Muscle layer of duodenum (tissue), 2 donors: ENCODE measurements at regions not wholly inside any gene's neighbourhood (a gene's known extent, or its start where the extent isn't known, plus 50 kb on each side); places are given as distances from the start of the nearest gene placed in this dataset.

ENCODE experiments used
- H3K27ac ChIP-seq: one replicate; pipeline ENCODE4 v1.7.0; 2013; ENCODE audit warnings: mild to moderate bottlenecking, low read length
- H3K27me3 ChIP-seq: one replicate; pipeline ENCODE4 v1.7.0; 2013; ENCODE audit warnings: low read depth, mild to moderate bottlenecking, control low read depth, low read length
- H3K36me3 ChIP-seq, 2 donors: one replicate each; pipeline ENCODE4 v1.7.0; 2013; ENCODE audit warnings: low read length in 2 of 2, control low read depth in 1 of 2, mild to moderate bottlenecking in 1 of 2; ENCODE audit not compliant: insufficient read depth in 2 of 2, control insufficient read depth in 1 of 2
- H3K4me1 ChIP-seq, 2 donors: one replicate each; pipeline ENCODE4 v1.7.0; 2013; ENCODE audit warnings: low read length in 2 of 2, mild to moderate bottlenecking in 2 of 2, control low read depth in 1 of 2, moderate library complexity in 1 of 2; ENCODE audit not compliant: insufficient read depth in 2 of 2, control insufficient read depth in 1 of 2
- H3K4me3 ChIP-seq, 2 donors: one replicate each; pipeline ENCODE4 v1.7.0; 2013; ENCODE audit warnings: low read length in 2 of 2, low read depth in 1 of 2, mild to moderate bottlenecking in 1 of 2
- H3K9me3 ChIP-seq, 2 donors: one replicate each; pipeline ENCODE4 v1.7.0; 2013; ENCODE audit warnings: low read length in 2 of 2, control low read depth in 1 of 2, mild to moderate bottlenecking in 1 of 2; ENCODE audit not compliant: control insufficient read depth in 1 of 2
- donor health status: healthy.

DNA sequence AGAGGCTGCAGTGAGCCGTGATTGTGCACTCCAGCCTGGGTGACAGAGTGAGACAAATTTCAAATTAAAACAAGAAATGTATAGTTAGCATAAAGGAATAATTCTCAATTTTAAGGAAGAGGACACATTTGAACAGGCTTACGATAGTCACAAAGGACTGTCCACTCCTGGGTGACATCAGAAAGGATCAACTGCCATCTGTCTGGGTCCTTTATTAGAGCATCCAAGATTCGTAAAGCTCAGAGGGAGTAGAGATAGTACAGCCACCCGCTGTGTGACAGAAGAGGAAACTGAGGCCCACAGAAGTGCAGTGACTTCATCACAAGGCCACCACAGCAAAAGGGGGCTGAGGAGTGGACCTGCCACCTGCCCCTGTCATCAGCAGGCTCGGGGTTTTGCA is 149.3 kb upstream of the RBPJ start:
- H3K27me3 ChIP-seq, result no peaks in the 10 kb centered on the region
- H3K9me3 ChIP-seq, result no peaks in the 10 kb centered on the region
- no peak overlapping the region for H3K27ac ChIP-seq
- H3K4me3 ChIP-seq, result no peak overlapping the region
- H3K36me3 ChIP-seq, result no peaks in the 10 kb centered on the region
- peaks cover 0 to 4% of the 10 kb centered on the region in 2 donors for H3K4me1 ChIP-seq

DNA sequence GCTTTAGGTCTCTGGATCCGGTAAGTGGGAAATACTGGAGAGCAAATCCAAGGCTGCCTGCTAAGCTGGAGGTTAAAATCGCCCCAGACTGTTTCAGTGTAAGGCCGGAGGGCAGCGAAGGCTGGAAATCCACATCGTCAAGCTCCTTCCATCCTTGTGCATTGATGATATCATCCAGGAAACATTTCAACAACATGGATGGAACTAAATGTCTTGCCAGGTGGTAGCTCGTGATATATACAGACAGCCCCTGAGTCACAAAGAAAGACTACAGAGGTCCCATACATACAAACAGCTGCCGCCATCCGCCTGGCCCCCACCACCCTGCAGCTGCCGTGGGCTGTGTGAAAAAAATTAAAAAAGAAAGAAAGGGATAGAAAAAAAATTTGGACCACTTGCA is 148.9 kb upstream of the RBPJ start:
- no peaks in the 10 kb centered on the region for H3K27me3 ChIP-seq
- H3K4me3 ChIP-seq, result no peak overlapping the region
- H3K4me1 ChIP-seq, result peaks cover 0 to 4% of the 10 kb centered on the region in 2 donors
- H3K36me3 ChIP-seq, result no peaks in the 10 kb centered on the region
- no peaks in the 10 kb centered on the region for H3K9me3 ChIP-seq
- no peak overlapping the region for H3K27ac ChIP-seq

GRCh38 chr4:26173619-26174018 is 147.2 kb upstream of the RBPJ start:
- H3K27me3 ChIP-seq, result no peaks in the 10 kb centered on the region

GRCh38 chr4:26174027-26174426 is 146.8 kb upstream of the RBPJ start:
- Histone ChIP-seq H3K4me3 (no peak overlapping the region), H3K36me3 (no peaks in the 10 kb centered on the region), H3K27me3 (no peaks in the 10 kb centered on the region), H3K9me3 (no peaks in the 10 kb centered on the region), H3K27ac (no peak overlapping the region), H3K4me1 (peaks cover 0 to 4% of the 10 kb centered on the region in 2 donors)

More at GRCh38 chr4:26173619-26174018, 147.2 kb upstream of the RBPJ start:
- no peaks in the 10 kb centered on the region for H3K36me3 ChIP-seq
- peaks cover 0 to 4% of the 10 kb centered on the region in 2 donors for H3K4me1 ChIP-seq
- no peak overlapping the region for H3K27ac ChIP-seq
- H3K4me3 ChIP-seq, result no peak overlapping the region
- no peaks in the 10 kb centered on the region for H3K9me3 ChIP-seq

DNA sequence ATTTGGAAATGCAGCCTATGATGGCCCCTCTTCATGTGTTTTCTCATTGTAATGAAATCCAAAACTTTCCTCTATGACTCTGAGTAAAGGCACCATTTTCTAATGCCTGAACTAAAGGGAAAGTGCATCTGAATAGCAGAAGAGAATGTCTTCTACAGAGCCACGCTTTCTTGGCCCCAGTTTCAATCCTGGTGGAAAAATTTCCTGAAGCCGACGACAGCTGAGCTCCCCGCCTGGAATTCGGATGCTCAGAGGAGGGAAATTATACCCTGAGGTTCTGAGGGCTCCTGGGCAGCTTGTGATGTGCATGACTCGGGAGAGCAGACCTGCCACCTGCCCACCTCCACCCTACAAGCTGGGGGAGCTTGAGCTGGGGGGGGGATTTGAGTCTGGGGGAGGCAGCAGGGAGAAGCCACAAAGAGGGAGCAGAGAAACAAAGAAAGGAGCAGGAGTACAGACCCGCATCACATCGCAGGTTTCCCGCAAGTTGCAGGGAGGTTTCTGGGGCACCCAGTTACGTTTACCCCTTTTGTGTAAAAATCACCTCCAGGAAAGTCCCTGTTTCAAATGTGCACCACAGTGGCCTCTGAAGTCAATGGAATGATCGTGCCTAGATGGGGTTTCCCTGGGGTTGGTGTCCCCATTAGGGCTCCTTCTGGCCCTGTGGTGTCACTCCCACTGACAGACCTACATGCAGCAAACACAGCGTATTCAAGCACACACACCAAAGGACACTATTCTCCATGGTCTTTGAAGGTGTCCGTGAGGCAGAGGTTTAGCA is 145.6 kb upstream of the RBPJ start:
- Histone ChIP-seq H3K4me1 (peaks cover 0 to 4% of the 10 kb centered on the region in 2 donors), H3K27me3 (no peaks in the 10 kb centered on the region), H3K9me3 (no peaks in the 10 kb centered on the region), H3K27ac (no peak overlapping the region), H3K36me3 (no peaks in the 10 kb centered on the region), H3K4me3 (no peak overlapping the region)

DNA sequence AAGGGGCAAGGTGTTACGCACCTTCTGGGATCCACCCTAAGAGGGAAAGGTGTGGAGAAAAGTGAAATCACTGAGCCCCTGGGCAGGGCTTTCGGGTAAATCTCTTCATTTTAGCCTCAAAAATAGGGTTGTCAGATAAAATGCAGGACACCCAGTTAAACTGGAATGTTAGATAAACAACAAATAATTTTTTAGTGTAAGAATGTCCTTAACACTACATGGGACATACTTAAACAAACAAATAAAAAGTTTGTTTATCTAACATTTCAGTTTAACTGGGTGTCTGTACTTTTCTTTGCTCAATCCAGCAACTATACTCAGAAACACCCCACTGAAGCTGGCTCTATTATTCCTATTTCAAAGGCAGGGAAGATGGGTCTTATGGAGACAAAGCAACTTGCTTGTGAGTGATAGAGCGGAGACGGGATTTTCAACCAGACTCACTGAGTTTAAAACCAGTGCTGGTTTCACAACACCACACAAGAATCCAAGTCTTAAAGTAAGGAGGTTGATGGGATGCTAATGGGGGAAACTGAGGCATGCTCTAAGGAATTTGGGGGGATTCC is 144.8 kb upstream of the RBPJ start:
- no peaks in the 10 kb centered on the region for H3K9me3 ChIP-seq
- no peaks in the 10 kb centered on the region for H3K36me3 ChIP-seq
- no peak overlapping the region for H3K4me3 ChIP-seq
- H3K4me1 ChIP-seq, result peaks cover 0 to 4% of the 10 kb centered on the region in 2 donors
- H3K27ac ChIP-seq, result no peak overlapping the region
- no peaks in the 10 kb centered on the region for H3K27me3 ChIP-seq

DNA sequence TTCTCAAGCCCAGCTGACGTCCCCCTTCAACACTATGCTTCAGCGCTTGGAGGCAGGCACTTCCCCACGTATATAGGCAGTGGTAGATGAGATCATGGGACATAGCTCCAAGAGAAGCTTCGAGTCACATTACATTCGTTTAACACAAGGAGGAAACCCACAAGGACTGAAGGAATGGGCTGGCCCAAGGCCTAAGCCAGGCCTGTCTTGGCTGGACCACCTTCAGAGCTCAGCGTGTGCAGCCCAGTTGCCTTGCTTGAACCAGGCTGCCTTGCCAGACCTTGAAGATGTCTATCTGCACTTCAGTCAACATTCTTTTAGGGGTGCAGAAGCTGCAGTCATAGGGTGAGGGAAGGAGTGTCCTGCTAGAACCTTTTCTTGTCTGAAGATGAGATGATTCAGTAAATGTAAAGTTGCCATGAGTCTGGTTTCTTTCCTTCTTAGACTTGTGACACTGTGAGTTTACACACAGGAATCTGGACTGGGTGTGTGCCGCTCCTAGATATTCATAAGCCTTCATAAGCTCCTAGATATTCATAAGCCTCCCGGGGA is 144.1 kb upstream of the RBPJ start:
- Histone ChIP-seq H3K4me1 (peaks cover 0 to 2% of the 10 kb centered on the region in 2 donors), H3K27me3 (no peaks in the 10 kb centered on the region), H3K36me3 (no peaks in the 10 kb centered on the region), H3K27ac (no peak overlapping the region), H3K9me3 (no peaks in the 10 kb centered on the region), H3K4me3 (no peak overlapping the region)

DNA sequence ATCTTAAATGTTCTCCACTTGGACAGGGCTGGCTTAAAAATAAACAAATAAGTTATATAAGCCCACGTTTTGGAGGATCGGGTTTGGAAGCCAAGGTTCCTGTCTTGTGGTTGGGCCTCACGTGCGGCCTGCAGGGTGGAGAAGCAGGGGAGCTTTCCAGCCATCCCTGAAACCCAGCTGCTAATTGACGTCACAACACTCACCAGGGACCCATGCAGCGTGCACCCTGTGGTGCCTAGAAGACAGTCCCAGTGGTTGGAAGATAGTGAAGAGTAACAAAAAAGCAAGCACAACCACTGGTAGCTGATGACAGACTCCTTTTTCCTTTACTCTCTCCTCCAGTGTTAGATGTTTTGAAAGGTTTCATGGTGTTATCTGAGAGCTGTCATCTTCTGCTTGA is 142.0 kb upstream of the RBPJ start:
- no peak overlapping the region for H3K4me3 ChIP-seq
- H3K36me3 ChIP-seq, result no peaks in the 10 kb centered on the region
- no peak overlapping the region for H3K27ac ChIP-seq
- no peaks in the 10 kb centered on the region for H3K4me1 ChIP-seq
- no peaks in the 10 kb centered on the region for H3K27me3 ChIP-seq
- H3K9me3 ChIP-seq, result no peaks in the 10 kb centered on the region

- Histone ChIP-seq H3K27me3 (no peaks in the 10 kb centered on the region), H3K9me3 (no peaks in the 10 kb centered on the region), H3K4me1 (no peaks in the 10 kb centered on the region), H3K4me3 (no peak overlapping the region), H3K27ac (no peak overlapping the region), H3K36me3 (no peaks in the 10 kb centered on the region)
These were observed 141.5 kb upstream of the RBPJ start for GRCh38 chr4:26179316-26179760.

DNA sequence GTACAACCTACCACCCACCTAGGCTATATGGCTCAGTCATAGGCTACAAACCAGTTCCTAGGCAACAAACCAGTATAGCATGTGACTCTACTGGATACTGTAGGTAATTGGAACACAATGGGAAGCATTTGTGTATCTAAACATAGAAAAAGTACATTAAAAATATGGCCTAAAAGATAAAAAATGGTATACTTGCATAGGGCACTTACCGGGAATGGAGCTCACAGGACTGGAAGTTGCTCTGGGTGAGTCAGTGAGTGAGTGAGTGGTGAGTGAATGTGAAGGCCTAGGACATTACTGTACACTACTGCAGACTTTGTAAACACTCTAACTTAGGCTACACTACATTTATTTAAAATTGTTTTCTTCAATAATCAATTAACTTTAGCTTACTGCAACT is 139.2 kb upstream of the RBPJ start:
- Histone ChIP-seq H3K9me3 (no peaks in the 10 kb centered on the region), H3K36me3 (no peaks in the 10 kb centered on the region), H3K4me3 (no peak overlapping the region), H3K27ac (no peak overlapping the region), H3K4me1 (no peaks in the 10 kb centered on the region), H3K27me3 (no peaks in the 10 kb centered on the region)

GRCh38 chr4:26183017-26183416 is 137.8 kb upstream of the RBPJ start:
- Histone ChIP-seq H3K27ac (no peak overlapping the region), H3K36me3 (no peaks in the 10 kb centered on the region), H3K27me3 (no peaks in the 10 kb centered on the region)

More at GRCh38 chr4:26183017-26183416, 137.8 kb upstream of the RBPJ start:
- Histone ChIP-seq H3K4me1 (no peaks in the 10 kb centered on the region), H3K9me3 (no peaks in the 10 kb centered on the region), H3K4me3 (no peak overlapping the region)
